Small intestine (tissue), 7 donors: ENCODE measurements at regions not wholly inside any gene's neighbourhood (a gene's known extent, or its start where the extent isn't known, plus 50 kb on each side); places are given as distances from the start of the nearest gene placed in this dataset.

ENCODE experiments used
- DNase-seq, 2 donors: peaks; one replicate each; pipeline versions ENCODE4 v3.0.0 to v3.0.0-alpha.2; 2013
- FAIRE-seq: peaks from 2 replicates; lab custom pipeline; 2012; peaks lifted over from hg19 to GRCh38; lab: Jason Lieb, UNC
- H3K27ac ChIP-seq, 3 donors: one replicate each; pipeline ENCODE4 v1.5.1; 2013; ENCODE audit warnings: low read length in 2 of 3, mild to moderate bottlenecking in 2 of 3, control low read depth in 1 of 3, inconsistent platforms in 1 of 3, low read depth in 1 of 3, moderate library complexity in 1 of 3
- H3K27me3 ChIP-seq, 3 donors: one replicate each; pipeline ENCODE4 v1.6.1; 2013; ENCODE audit warnings: low read length in 3 of 3, inconsistent platforms in 1 of 3; ENCODE audit not compliant: control insufficient read depth in 3 of 3, insufficient read depth in 3 of 3
- H3K36me3 ChIP-seq, 3 donors: one replicate each; pipeline ENCODE4 v1.6.1; 2013; ENCODE audit warnings: low read length in 3 of 3, inconsistent platforms in 1 of 3, low read depth in 1 of 3, mild to moderate bottlenecking in 1 of 3, moderate library complexity in 1 of 3; ENCODE audit not compliant: control insufficient read depth in 3 of 3, insufficient read depth in 2 of 3
- H3K4me1 ChIP-seq, 3 donors: one replicate each; pipeline ENCODE4 v1.6.1; 2013; ENCODE audit warnings: low read length in 2 of 3, inconsistent platforms in 1 of 3, low read depth in 1 of 3, mild to moderate bottlenecking in 1 of 3, moderate library complexity in 1 of 3; ENCODE audit not compliant: control insufficient read depth in 3 of 3, insufficient read depth in 2 of 3
- H3K4me3 ChIP-seq, 3 donors: one replicate each; pipeline ENCODE4 v1.5.1; 2013; ENCODE audit warnings: low read length in 3 of 3, control low read depth in 1 of 3, inconsistent platforms in 1 of 3, low read depth in 1 of 3, mild to moderate bottlenecking in 1 of 3, moderate library complexity in 1 of 3
- H3K9me3 ChIP-seq, 2 donors: one replicate each; pipeline ENCODE4 v1.6.1; 2013; ENCODE audit warnings: low read depth in 1 of 2, low read length in 1 of 2; ENCODE audit not compliant: control insufficient read depth in 2 of 2, insufficient read depth in 1 of 2
- WGBS, 3 donors: extraction: QIAGEN DNeasy Blood & Tissue Kit; methylation state at CpG; one replicate each; pipeline ENCODE4 v1.1.7; 2013; 5-methylcytosine and 5-hydroxymethylcytosine counted together
- donor health status: healthy with polysubstance abuse.
- donor health status: control.
- donor health status: control.
- donor health status: Bipolar disorder and iron deficiency.
- donor health status: healthy.

GRCh38 chr11:114915871-114916805, 237.8 kb downstream of the NXPE2 start:
- Histone ChIP-seq H3K4me3 (no peak overlapping the region), H3K27me3 (peaks cover 0 to 2% (median 0%) of the 10 kb centered on the region in 3 donors), H3K36me3 (no peaks in the 10 kb centered on the region), H3K27ac (no peak overlapping the region), H3K4me1 (no peaks in the 10 kb centered on the region), H3K9me3 (no peaks in the 10 kb centered on the region)
- 70 to 73% (median 73%) methylated on average over 13 of the region's 13 CpGs for WGBS, 3 donors
- FAIRE-seq: no peak
- no peak for DNase-seq

- Histone ChIP-seq H3K27ac (no peak overlapping the region), H3K4me1 (no peaks in the 10 kb centered on the region), H3K9me3 (no peaks in the 10 kb centered on the region), H3K27me3 (peaks cover 0 to 2% (median 0%) of the 10 kb centered on the region in 3 donors), H3K36me3 (no peaks in the 10 kb centered on the region), H3K4me3 (no peak overlapping the region)
- DNase-seq (no peak), FAIRE-seq (no peak)
- 76 to 84% (median 81%) methylated on average over 8 of the region's 8 CpGs for WGBS, 3 donors
Measured at GRCh38 chr11:114918286-114918685, 240.0 kb downstream of the NXPE2 start.

- H3K9me3 ChIP-seq: no peaks in the 10 kb centered on the region
- 35 to 57% (median 37%) methylated on average over 2 of the region's 2 CpGs for WGBS, 3 donors
- no peak for FAIRE-seq
Measured at GRCh38 chr11:114921697-114922096, 243.4 kb downstream of the NXPE2 start.

GRCh38 chr11:114924042-114924441, 245.7 kb downstream of the NXPE2 start:
- no peaks in the 10 kb centered on the region for H3K4me1 ChIP-seq
- H3K36me3 ChIP-seq: no peaks in the 10 kb centered on the region
- H3K9me3 ChIP-seq: no peaks in the 10 kb centered on the region
- H3K27me3 ChIP-seq: peaks cover 0 to 3% (median 0%) of the 10 kb centered on the region in 3 donors
- H3K4me3 ChIP-seq: no peak overlapping the region
- FAIRE-seq (no peak), DNase-seq (no peak)
- H3K27ac ChIP-seq: no peak overlapping the region

More at GRCh38 chr11:114921697-114922096, 243.4 kb downstream of the NXPE2 start:
- DNase-seq: no peak
- H3K27ac ChIP-seq: no peak overlapping the region
- H3K27me3 ChIP-seq: peaks cover 0 to 2% (median 0%) of the 10 kb centered on the region in 3 donors
- no peak overlapping the region for H3K4me3 ChIP-seq
- no peaks in the 10 kb centered on the region for H3K4me1 ChIP-seq
- no peaks in the 10 kb centered on the region for H3K36me3 ChIP-seq

- Histone ChIP-seq H3K36me3 (no peaks in the 10 kb centered on the region), H3K4me1 (no peaks in the 10 kb centered on the region), H3K4me3 (no peak overlapping the region), H3K27ac (no peak overlapping the region), H3K9me3 (no peaks in the 10 kb centered on the region), H3K27me3 (peaks cover 0 to 3% (median 0%) of the 10 kb centered on the region in 3 donors)
- DNase-seq (no peak), FAIRE-seq (no peak)
- WGBS, 3 donors: 63 to 70% (median 67%) methylated on average over 2 of the region's 2 CpGs
Measured at GRCh38 chr11:114925591-114925990, 247.3 kb downstream of the NXPE2 start.

GRCh38 chr11:114928260-114928870, 250.0 kb downstream of the NXPE2 start:
- no peak overlapping the region for H3K27ac ChIP-seq
- H3K27me3 ChIP-seq: peaks cover 0 to 3% (median 0%) of the 10 kb centered on the region in 3 donors
- no peaks in the 10 kb centered on the region for H3K36me3 ChIP-seq
- DNase-seq (no peak), FAIRE-seq (no peak)
- WGBS, 3 donors: 67 to 74% (median 72%) methylated on average over 6 of the region's 6 CpGs
- no peaks in the 10 kb centered on the region for H3K9me3 ChIP-seq
- H3K4me3 ChIP-seq: no peak overlapping the region
- H3K4me1 ChIP-seq: no peaks in the 10 kb centered on the region

- no peak overlapping the region for H3K27ac ChIP-seq
- no peaks in the 10 kb centered on the region for H3K4me1 ChIP-seq
- no peak for FAIRE-seq
- H3K9me3 ChIP-seq: no peaks in the 10 kb centered on the region
- no peaks in the 10 kb centered on the region for H3K36me3 ChIP-seq
- no peak overlapping the region for H3K4me3 ChIP-seq
- H3K27me3 ChIP-seq: peaks cover 0 to 3% (median 0%) of the 10 kb centered on the region in 3 donors
- WGBS, 3 donors: 66 to 71% (median 66%) methylated on average over 9 of the region's 9 CpGs
- DNase-seq: no peak
Measured at GRCh38 chr11:114929351-114930000, 251.1 kb downstream of the NXPE2 start.

GRCh38 chr11:114938799-114939198, 260.5 kb downstream of the NXPE2 start:
- FAIRE-seq: no peak
- Histone ChIP-seq H3K36me3 (no peaks in the 10 kb centered on the region), H3K4me3 (no peak overlapping the region), H3K9me3 (peaks cover 2 to 12% of the 10 kb centered on the region in 2 donors), H3K27me3 (peaks cover 0 to 2% (median 0%) of the 10 kb centered on the region in 3 donors), H3K27ac (no peak overlapping the region), H3K4me1 (no peaks in the 10 kb centered on the region)
- no peak for DNase-seq
- 70 to 85% (median 75%) methylated on average over 3 of the region's 3 CpGs for WGBS, 3 donors
